ENCODE measurements at regions not wholly inside any gene's neighbourhood (a gene's known extent, or its start where the extent isn't known, plus 50 kb on each side); places are given as distances from the start of the nearest gene placed in this dataset.

DNA sequence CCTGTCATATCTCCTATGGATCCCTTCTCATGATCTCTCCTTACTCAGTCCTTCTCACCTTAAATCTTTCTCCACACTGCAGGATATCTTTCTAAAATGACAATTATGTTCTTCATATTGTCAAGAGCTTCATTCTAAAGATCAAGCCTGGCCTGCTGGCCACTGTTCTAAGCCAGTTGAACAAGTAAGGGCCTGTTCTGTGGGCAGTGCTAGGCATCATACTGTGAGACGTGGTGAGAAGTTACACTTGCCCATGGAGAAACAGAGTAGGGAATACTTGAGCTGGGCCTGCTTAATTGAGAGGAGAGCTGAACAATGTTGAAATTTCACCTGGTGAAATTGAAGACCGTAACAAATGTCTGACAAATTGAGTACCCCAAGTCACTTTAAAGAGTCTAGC, 184.1 kb upstream of the RASGRP1 start:
- CTCF ChIA-PET, result no interaction called here
- no peak overlapping the region for H2AFZ ChIP-seq (ENCODE audit: low read depth)
- WGBS (ENCODE audit: low lambda C conversion rate), result 85% methylated on average over 2 of the region's 2 CpGs

DNA sequence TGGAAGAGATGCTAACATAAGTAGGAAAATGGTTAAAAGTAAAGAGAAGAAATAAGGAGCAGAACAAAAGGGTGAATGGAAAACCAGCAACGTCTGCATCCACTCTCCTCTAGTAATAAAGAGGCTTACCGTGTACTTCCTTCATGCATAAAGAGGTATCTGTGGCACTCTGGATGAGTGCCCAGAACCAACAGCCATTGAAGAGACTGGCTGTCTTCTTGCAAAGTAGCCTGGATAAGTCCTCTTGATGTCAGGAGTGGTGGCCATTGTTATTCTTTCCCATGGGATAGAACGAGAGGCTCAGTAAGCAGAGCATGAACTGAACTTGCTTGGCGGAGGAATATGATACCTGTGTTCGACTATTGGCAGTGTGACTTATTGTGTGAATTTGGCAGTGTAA, 186.2 kb upstream of the RASGRP1 start:
- TF ChIP-seq SIN3A (IDR thresholded peaks at IDR 0.05; ENCODE audit: borderline replicate concordance, low read depth, low read length) (no peak), ELF1 (IDR thresholded peaks at IDR 0.05) (no peak), JUND (IDR thresholded peaks at IDR 0.05) (no peak), TCF12 (IDR thresholded peaks at IDR 0.05) (no peak), FOXJ3 (CRISPR knock-in tag; IDR thresholded peaks at IDR 0.05) (no peak), TAF1 (IDR thresholded peaks at IDR 0.05; ENCODE audit: borderline replicate concordance, low read depth, low read length) (no peak), SMC3 (IDR thresholded peaks at IDR 0.05; ENCODE audit: low read depth, low read length) (no peak), FOSL2 (IDR thresholded peaks at IDR 0.05; ENCODE audit: borderline replicate concordance, low read depth) (no peak), NFIC (IDR thresholded peaks at IDR 0.05; ENCODE audit: borderline replicate concordance) (no peak), GATA2 (CRISPR knock-in tag; IDR thresholded peaks at IDR 0.05) (no peak), EZH2phosphoT487 (IDR thresholded peaks at IDR 0.05; ENCODE audit: borderline replicate concordance, low read depth) (no peak)
- TF ChIP-seq, protein P1, sequence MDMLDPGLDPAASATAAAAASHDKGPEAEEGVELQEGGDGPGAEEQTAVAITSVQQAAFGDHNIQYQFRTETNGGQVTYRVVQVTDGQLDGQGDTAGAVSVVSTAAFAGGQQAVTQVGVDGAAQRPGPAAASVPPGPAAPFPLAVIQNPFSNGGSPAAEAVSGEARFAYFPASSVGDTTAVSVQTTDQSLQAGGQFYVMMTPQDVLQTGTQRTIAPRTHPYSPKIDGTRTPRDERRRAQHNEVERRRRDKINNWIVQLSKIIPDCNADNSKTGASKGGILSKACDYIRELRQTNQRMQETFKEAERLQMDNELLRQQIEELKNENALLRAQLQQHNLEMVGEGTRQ (IDR thresholded peaks at IDR 0.05; ENCODE audit: borderline replicate concordance, low read depth, low read length), result no peak
- TF ChIP-seq, protein P2, sequence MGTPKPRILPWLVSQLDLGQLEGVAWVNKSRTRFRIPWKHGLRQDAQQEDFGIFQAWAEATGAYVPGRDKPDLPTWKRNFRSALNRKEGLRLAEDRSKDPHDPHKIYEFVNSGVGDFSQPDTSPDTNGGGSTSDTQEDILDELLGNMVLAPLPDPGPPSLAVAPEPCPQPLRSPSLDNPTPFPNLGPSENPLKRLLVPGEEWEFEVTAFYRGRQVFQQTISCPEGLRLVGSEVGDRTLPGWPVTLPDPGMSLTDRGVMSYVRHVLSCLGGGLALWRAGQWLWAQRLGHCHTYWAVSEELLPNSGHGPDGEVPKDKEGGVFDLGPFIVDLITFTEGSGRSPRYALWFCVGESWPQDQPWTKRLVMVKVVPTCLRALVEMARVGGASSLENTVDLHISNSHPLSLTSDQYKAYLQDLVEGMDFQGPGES (IDR thresholded peaks at IDR 0.05; ENCODE audit: low read depth, low read length), result no peak
- TF ChIP-seq, protein P3, sequence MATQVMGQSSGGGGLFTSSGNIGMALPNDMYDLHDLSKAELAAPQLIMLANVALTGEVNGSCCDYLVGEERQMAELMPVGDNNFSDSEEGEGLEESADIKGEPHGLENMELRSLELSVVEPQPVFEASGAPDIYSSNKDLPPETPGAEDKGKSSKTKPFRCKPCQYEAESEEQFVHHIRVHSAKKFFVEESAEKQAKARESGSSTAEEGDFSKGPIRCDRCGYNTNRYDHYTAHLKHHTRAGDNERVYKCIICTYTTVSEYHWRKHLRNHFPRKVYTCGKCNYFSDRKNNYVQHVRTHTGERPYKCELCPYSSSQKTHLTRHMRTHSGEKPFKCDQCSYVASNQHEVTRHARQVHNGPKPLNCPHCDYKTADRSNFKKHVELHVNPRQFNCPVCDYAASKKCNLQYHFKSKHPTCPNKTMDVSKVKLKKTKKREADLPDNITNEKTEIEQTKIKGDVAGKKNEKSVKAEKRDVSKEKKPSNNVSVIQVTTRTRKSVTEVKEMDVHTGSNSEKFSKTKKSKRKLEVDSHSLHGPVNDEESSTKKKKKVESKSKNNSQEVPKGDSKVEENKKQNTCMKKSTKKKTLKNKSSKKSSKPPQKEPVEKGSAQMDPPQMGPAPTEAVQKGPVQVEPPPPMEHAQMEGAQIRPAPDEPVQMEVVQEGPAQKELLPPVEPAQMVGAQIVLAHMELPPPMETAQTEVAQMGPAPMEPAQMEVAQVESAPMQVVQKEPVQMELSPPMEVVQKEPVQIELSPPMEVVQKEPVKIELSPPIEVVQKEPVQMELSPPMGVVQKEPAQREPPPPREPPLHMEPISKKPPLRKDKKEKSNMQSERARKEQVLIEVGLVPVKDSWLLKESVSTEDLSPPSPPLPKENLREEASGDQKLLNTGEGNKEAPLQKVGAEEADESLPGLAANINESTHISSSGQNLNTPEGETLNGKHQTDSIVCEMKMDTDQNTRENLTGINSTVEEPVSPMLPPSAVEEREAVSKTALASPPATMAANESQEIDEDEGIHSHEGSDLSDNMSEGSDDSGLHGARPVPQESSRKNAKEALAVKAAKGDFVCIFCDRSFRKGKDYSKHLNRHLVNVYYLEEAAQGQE (IDR thresholded peaks at IDR 0.05; ENCODE audit: low read depth, low read length), result no peak
- H4K20me1 ChIP-seq (ENCODE audit: insufficient read depth), result no peaks in the 10 kb centered on the region
- 78% methylated on average over 5 of the region's 5 CpGs for WGBS (ENCODE audit: low lambda C conversion rate)
- DNase-seq, result no peak
- H3K9me2 ChIP-seq, result no peaks in the 10 kb centered on the region
- H3F3A ChIP-seq (replicated peaks; ENCODE audit: insufficient read depth), result no peaks in the 10 kb centered on the region
- H2AFZ ChIP-seq (ENCODE audit: low read depth), result no peak overlapping the region
- H3K4me2 ChIP-seq, result no peak overlapping the region
- no peak overlapping the region for H3K9ac ChIP-seq
- no peak overlapping the region for H3K4me3 ChIP-seq (ENCODE audit: low read depth in 2 of 2, low read length in 1 of 2)
- H3K27ac ChIP-seq (ENCODE audit: low read depth in 2 of 2, low read length in 1 of 2), result no peak overlapping the region
- POLR2A ChIA-PET, result no interaction called here
- peaks cover 0 to 6% of the 10 kb centered on the region in 2 experiments; a peak in 1 of 4 replicates for H3K4me1 ChIP-seq (ENCODE audit: control insufficient read depth in 1 of 2, insufficient read depth in 2 of 2, low read depth in 1 of 2, low read length in 1 of 2)
- no peaks in the 10 kb centered on the region for H3K79me2 ChIP-seq (ENCODE audit: insufficient read depth)
- no peaks in the 10 kb centered on the region for H3K9me3 ChIP-seq
- H3K36me3 ChIP-seq (replicated peaks in 1 of 2; ENCODE audit: control insufficient read depth in 1 of 2, insufficient read depth in 2 of 2, low read length in 1 of 2), result no peaks in the 10 kb centered on the region
- H3K27me3 ChIP-seq (ENCODE audit: insufficient read depth), result no peaks in the 10 kb centered on the region
- CTCF ChIA-PET, result no interaction called here

More for the DNA sequence above, 184.1 kb upstream of the RASGRP1 start:
- H4K20me1 ChIP-seq (ENCODE audit: insufficient read depth), result no peaks in the 10 kb centered on the region
- no peak overlapping the region for H3K9ac ChIP-seq
- no peak overlapping the region for H3K4me2 ChIP-seq
- no peak overlapping the region for H3K4me3 ChIP-seq (ENCODE audit: low read depth in 2 of 2, low read length in 1 of 2)
- peaks cover 0 to 13% of the 10 kb centered on the region in 2 experiments; a peak in 1 of 4 replicates for H3K4me1 ChIP-seq (ENCODE audit: control insufficient read depth in 1 of 2, insufficient read depth in 2 of 2, low read depth in 1 of 2, low read length in 1 of 2)
- H3K27ac ChIP-seq (ENCODE audit: low read depth in 2 of 2, low read length in 1 of 2), result no peak overlapping the region
- H3K9me2 ChIP-seq, result no peaks in the 10 kb centered on the region
- no peaks in the 10 kb centered on the region for H3K36me3 ChIP-seq (replicated peaks in 1 of 2; ENCODE audit: control insufficient read depth in 1 of 2, insufficient read depth in 2 of 2, low read length in 1 of 2)
- H3K79me2 ChIP-seq (ENCODE audit: insufficient read depth), result no peaks in the 10 kb centered on the region
- no peaks in the 10 kb centered on the region for H3K9me3 ChIP-seq
- DNase-seq, result no peak
- H3K27me3 ChIP-seq (ENCODE audit: insufficient read depth), result no peaks in the 10 kb centered on the region
- no peaks in the 10 kb centered on the region for H3F3A ChIP-seq (replicated peaks; ENCODE audit: insufficient read depth)
- POLR2A ChIA-PET, result no interaction called here
- no peak for TF ChIP-seq MXI1 (IDR thresholded peaks at IDR 0.05; ENCODE audit: low read depth, low read length)
- no peak for TF ChIP-seq MEF2A (IDR thresholded peaks at IDR 0.05; ENCODE audit: borderline replicate concordance, low read depth)

All from SK-N-SH (cell line).